Islet precursor cell (in vitro differentiated cells): ENCODE measurements at regions not wholly inside any gene's neighbourhood (a gene's known extent, or its start where the extent isn't known, plus 50 kb on each side); places are given as distances from the start of the nearest gene placed in this dataset.

Source experiments
- DNase-seq: peaks from one replicate; pipeline ENCODE4 v3.0.0-alpha.2; 2018

GRCh38 chr11:29029452-29029851 lies 921.3 kb downstream of the METTL15 start:
- no peak for DNase-seq

- DNase-seq = no peak
These were observed 919.2 kb downstream of the METTL15 start for GRCh38 chr11:29027436-29027835.

DNA sequence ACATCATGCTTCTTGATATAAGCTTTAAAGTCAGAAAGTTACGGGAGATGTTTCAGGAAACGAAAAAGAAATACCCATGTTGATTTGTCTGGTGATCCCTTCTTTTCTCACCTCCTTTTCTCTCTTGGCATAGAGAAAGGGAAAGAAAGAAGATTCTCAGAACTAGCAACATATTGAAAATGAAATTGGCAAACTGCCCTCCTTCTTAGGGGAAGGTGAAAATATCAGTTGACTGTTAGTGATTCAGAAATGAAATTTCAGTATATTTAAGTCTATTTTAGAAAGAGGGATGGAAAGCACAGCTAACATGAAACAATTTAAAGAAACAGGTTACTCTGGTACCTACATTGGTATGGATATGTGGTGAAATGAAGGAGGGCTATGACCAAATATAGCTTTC lies 918.1 kb downstream of the METTL15 start:
- DNase-seq = no peak

DNA sequence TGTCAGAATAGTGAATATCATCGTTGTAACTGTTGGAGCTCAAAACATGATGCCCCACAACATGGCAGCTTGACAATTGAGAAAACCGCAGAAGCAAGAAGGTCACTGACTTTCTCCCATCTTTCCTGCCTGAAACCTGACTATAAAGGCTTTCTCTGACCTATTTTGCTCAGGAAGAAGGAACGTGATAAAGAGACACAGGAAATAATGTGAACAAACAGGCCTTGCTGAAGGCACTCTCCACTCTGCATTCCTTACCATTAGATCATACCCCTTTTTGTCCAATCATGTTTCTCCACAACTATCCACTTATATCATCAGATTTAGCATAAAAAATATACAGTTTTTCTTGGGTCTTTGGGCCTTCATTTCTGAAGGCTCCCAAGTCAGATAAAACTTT lies 916.8 kb downstream of the METTL15 start:
- DNase-seq = no peak

- no peak for DNase-seq
These were observed 916.2 kb downstream of the METTL15 start for GRCh38 chr11:29024386-29024785.

DNA sequence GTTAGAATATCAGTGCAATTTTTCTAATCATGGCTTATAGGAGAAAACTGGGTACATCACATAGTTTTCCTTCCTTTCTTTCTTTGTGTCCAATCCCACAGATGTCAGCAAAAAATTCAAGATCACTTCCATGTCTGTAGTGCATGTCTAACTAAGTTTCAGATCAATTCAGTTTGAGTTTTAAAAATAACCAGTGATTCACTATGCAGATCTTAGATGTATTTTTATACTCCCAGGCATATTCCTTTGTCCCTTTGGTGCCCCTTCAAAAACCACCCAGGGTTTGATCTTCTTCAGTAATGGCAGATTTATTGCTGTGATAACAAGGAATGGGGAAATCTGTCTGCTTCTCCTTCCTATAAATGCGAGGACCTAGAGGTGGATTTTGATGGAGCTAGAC lies 915.6 kb downstream of the METTL15 start:
- no peak for DNase-seq

GRCh38 chr11:29022676-29023075 lies 914.5 kb downstream of the METTL15 start:
- no peak for DNase-seq

DNA sequence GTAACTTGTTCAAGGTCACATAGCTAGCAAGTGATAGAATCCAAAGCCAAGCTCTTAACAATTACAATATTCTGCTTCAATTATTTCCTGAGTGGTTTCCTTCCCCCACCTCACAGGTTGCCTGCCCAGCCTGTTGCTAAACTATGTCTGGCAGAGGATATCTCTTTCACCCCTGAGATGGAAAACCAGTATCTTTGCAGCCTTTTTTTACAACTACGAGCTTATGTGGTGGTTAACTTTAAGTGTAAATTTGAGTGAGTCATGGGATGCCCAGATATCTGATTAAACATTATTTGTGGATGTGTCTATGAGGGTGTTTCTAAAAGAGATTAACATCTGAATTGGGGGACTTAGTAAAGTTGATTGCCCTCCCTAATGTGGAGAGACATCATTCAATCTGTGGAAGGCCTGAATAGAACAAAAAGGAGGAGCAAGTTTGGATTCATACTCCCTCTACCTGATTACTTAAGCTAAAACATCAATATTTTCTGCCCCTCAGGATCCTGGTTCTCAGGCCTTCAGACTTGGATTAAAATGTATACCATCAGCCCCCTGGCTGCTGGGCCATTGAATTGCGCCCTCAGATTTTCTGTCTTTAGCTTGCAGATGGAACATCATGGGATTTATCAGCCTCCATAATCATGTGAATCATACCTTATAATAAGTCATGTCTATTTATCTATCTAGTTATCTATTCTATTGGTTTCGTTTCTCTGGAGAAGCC lies 911.9 kb downstream of the METTL15 start:
- no peak for DNase-seq

- DNase-seq = no peak
These were observed 910.4 kb downstream of the METTL15 start for GRCh38 chr11:29018631-29019030.

DNA sequence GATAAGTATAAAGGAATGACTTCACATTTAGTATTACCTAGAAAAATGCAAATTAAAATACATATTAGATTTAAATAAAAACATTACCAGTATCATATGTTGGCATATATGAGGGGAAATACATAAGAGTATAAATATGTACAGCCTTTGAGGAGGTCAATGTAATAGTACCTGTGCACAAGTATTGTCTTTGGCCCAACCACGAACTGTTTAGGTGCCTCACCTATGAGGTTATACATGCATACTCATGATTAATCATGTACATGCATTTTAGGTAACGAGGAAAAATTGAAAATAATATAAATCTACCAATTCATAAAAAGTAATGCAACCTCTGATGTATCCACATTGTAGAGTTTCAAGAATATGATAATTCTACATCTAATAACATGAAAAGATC lies 909.8 kb downstream of the METTL15 start:
- no peak for DNase-seq

DNA sequence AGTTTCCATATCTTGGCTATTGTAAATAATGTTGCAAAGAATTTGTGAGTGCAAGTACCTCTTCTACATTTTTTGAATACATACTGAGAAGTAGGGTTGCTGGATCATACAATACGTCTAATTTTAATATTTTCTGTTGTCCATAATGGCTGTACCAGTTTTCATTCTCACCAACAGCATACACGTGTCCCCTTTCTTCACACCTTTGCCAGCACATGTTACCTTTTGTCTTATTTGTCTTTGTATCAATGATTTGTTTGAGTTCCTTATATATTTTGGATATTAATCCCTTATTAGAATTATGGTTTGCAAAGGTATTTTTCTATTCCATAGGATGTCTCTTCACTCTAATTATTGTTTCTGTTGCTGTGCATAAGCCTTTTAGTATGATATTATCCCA lies 904.3 kb downstream of the METTL15 start:
- no peak for DNase-seq

DNA sequence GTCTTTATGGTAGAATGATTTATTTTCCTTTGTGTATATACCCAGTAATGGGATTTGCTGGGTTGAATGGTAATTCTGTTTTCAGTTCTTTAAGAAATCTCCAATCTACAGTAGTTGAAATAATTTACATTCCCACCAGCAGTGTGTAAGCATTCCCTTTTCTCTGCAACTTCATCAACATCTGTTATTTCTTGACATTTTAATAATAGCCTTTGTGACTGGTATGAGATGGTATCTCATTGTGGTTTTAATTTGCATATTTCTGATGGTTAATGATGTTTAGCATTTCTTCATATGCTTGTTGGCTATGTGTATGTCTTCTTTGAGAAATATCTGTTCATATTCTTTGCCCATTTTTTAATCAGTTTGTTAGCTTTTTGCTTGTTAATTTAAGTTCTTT lies 901.2 kb downstream of the METTL15 start:
- DNase-seq = no peak

GRCh38 chr11:29008481-29008880 lies 900.3 kb downstream of the METTL15 start:
- DNase-seq = no peak

GRCh38 chr11:29006668-29007067 lies 898.5 kb downstream of the METTL15 start:
- no peak for DNase-seq

DNA sequence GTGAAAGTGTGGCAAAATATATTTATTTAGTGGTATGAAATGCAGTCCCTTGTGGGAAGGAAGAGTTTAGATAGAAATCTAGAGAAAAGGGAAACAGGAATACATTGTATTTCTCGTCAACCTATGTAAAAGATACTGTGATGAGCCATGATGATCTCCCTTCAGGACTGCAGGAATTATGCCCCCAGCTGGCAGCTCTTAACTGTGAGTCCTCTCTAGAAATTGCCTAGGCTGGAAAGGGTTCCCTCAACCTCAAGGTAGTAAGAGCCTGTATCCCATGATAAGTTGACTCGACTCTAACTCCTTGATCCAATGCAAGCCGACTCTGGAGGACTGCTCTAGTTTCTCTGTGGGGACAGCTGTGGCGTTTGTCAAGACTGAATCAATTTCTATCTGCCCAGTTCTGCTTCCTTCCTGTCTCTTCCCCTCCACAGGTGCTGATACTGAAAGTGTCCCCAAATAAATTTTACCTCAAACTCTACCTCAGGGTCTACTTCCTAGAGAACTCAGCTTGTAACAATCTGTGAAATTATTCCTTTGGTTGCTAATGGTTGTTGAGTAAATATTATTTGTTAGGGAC lies 897.3 kb downstream of the METTL15 start:
- no peak for DNase-seq

DNA sequence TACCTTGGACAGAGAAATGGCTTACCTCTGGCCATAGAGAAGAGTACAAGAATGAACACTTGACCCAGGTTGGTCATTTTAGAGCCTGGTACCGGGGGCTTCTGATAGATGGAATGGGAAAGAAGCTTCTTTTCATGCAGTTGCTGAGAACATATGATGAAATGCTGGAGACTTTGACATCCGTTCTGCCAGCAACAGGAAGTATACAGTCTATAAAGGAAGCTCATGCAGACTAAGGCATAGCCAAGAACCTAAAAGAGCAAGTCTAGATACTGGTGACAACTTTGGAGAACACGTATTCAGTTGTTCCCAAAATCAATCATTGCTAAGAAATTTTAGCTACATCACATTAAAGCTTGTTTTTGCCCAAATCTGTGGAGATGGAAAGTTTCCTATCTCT lies 894.6 kb downstream of the METTL15 start:
- DNase-seq = no peak

DNA sequence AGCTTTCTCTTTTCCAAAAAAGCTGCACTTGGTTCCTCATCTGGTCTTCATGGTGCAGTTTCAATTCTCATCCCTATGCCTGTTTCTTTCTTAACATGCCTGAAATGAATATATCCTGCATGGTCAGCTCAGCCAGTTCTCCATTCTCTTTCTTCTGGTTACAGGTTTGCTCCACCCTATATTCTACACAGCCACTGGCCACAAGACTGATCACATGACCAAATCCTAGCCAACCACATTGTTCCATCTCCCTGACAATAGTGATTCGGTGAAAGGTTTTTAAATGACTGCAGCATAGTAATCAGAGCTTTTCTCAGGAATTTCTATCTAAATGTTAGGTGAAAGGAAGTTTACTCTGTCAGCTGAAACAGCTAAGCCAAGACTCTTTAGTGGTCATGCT lies 891.4 kb downstream of the METTL15 start:
- DNase-seq = no peak

DNA sequence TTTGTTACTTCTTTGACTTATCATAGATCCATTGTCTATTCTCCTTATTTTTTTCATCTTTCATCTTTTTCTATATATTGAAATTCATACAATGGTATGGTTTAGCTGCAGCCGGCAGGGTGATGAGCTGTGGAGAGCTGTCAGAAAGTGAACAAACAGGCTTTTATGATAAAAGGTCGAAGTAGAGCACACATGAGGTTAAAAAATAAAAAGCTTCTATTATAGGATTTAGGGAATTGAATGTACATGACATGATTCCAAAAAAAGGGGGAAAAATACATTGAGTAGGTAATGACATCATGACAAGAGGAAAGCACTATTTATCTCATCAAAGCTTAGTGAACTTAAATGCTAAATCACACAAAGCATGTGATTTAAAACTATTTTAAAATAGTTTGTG lies 884.8 kb downstream of the METTL15 start:
- no peak for DNase-seq

GRCh38 chr11:28984231-28984630 lies 876.0 kb downstream of the METTL15 start:
- DNase-seq = no peak

DNA sequence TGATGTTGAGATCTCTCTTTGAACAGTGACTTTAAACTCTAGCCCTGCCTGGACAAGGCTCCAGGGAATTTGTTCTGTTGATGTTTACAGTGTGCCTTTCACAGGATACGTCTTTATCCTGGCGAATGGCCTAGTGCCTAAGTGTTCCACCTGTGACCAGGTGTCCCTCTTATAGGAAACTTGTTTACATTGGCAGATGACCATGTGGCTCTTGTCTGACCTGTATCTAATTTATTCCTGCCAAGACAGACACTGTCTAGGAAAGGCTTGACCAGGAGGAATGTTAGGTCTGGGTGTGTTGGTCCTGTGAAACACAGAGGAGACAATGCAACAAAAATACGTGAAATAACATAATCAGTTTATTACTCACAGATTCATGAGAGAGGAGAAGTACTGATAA lies 875.6 kb downstream of the METTL15 start:
- no peak for DNase-seq

DNA sequence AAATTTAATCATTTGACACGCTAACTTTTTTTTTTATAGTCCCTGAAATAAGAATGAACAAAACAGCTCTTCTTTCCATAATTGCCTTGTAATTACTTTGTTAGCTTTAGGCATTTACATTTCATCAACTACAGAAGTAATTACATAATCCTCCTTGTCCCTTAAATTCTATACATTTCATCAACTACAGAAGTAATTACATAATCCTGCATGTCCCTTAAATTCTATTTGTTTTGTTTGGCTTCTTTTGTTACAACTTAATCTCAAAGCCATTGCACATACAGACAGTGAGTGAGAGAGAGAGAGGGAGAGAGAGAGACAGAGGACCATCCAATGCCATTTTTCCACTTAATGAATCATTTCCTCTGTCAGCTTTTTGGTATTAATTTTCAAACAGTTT lies 873.2 kb downstream of the METTL15 start:
- DNase-seq = no peak

- DNase-seq = no peak
These were observed 868.6 kb downstream of the METTL15 start for GRCh38 chr11:28976801-28977145.

DNA sequence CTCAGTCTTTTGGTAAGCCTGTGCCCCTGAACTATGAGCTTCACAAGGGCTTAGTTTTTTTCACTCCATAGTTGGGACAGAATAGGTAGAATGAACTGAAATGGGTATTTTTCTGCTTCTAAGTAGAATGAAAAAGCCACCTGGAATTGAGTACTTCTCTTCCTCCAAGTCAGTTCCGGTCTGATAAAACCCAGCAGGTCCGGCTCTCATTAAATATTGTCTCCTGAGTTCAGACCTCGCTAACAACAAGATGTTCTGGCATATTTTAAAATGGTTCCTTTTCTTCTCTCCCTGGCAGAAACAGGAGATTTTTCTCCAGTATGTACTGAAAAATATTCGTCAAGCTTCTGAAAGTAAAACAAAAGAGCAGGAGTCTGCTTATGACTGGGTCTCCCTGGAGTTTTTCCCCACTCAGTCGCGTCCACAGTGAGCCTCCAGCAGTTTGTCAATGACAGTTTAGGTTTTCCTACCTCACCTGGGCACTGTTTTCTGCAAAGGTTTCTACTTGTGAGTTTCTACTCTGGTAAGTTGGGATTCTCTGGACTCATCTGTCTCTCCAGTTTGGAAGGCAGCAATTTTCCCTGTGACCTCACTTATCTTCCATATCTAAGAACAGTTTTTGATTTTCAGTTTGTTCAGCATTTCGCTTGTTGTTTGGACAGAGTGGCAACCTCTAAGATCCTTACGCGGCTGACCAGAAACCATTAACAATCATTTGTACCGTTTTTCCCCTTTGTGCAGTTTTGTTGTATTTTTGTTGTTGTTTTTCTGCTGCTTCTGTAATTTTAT lies 868.0 kb downstream of the METTL15 start:
- no peak for DNase-seq

- DNase-seq = no peak
These were observed 861.6 kb downstream of the METTL15 start for GRCh38 chr11:28969832-28970231.
